ENCODE measurements at regions not wholly inside any gene's neighbourhood (a gene's known extent, or its start where the extent isn't known, plus 50 kb on each side); places are given as distances from the start of the nearest gene placed in this dataset.

DNA sequence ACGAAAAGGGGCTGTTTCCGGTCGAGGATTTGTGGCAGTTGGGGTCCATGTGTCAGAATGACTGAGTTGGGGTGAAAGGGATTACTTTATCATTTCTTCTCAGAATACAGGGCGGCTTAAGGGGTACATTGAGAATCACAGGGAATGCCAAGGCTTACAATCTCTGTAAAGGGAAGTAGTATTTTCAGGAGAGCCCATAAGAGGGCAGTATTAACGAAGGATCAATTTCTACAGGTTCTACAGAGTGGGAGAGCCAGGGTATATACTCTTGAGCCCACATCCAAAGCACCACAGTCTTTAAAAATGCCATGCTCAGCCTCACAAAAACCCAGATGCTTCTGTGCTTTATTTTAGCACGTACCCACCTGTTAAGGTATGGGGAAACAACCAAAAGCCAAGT lies 67.7 kb upstream of the ZXDA start:
- TF ChIP-seq POLR2AphosphoS5 (IDR thresholded peaks at IDR 0.05; ENCODE audit: control insufficient read depth, insufficient read depth, low read depth, low read length), result no peak
- TF ChIP-seq, protein P1, sequence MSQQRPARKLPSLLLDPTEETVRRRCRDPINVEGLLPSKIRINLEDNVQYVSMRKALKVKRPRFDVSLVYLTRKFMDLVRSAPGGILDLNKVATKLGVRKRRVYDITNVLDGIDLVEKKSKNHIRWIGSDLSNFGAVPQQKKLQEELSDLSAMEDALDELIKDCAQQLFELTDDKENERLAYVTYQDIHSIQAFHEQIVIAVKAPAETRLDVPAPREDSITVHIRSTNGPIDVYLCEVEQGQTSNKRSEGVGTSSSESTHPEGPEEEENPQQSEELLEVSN (IDR thresholded peaks at IDR 0.05; ENCODE audit: borderline replicate concordance in 1 of 2, extremely low read depth in 1 of 2, insufficient read depth in 1 of 2, insufficient read length in 1 of 2, low read depth in 1 of 2, low read length in 1 of 2, poor library complexity in 1 of 2, severe bottlenecking in 1 of 2), result no peak
- TF ChIP-seq, protein P2, sequence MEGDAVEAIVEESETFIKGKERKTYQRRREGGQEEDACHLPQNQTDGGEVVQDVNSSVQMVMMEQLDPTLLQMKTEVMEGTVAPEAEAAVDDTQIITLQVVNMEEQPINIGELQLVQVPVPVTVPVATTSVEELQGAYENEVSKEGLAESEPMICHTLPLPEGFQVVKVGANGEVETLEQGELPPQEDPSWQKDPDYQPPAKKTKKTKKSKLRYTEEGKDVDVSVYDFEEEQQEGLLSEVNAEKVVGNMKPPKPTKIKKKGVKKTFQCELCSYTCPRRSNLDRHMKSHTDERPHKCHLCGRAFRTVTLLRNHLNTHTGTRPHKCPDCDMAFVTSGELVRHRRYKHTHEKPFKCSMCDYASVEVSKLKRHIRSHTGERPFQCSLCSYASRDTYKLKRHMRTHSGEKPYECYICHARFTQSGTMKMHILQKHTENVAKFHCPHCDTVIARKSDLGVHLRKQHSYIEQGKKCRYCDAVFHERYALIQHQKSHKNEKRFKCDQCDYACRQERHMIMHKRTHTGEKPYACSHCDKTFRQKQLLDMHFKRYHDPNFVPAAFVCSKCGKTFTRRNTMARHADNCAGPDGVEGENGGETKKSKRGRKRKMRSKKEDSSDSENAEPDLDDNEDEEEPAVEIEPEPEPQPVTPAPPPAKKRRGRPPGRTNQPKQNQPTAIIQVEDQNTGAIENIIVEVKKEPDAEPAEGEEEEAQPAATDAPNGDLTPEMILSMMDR (IDR thresholded peaks at IDR 0.05 in 2 of 3, conservative IDR thresholded peaks at IDR 0.05 in 1 of 3; ENCODE audit: insufficient read depth in 2 of 3, low read depth in 1 of 3, low read length in 3 of 3), result no peak
- TF ChIP-seq SAFB2 (IDR thresholded peaks at IDR 0.05; ENCODE audit: borderline replicate concordance, low read depth, low read length, severe bottlenecking), result no peak
- TF ChIP-seq, protein P3, sequence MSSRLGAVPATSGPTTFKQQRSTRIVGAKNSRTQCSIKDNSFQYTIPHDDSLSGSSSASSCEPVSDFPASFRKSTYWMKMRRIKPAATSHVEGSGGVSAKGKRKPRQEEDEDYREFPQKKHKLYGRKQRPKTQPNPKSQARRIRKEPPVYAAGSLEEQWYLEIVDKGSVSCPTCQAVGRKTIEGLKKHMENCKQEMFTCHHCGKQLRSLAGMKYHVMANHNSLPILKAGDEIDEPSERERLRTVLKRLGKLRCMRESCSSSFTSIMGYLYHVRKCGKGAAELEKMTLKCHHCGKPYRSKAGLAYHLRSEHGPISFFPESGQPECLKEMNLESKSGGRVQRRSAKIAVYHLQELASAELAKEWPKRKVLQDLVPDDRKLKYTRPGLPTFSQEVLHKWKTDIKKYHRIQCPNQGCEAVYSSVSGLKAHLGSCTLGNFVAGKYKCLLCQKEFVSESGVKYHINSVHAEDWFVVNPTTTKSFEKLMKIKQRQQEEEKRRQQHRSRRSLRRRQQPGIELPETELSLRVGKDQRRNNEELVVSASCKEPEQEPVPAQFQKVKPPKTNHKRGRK (tag; IDR thresholded peaks at IDR 0.05), result no peak
